Raji (cell line): ENCODE measurements at regions not wholly inside any gene's neighbourhood (a gene's known extent, or its start where the extent isn't known, plus 50 kb on each side); places are given as distances from the start of the nearest gene placed in this dataset.

Source experiments
- POLR2A ChIP-seq: IDR thresholded peaks from 2 replicates; pipeline ENCODE4 v1.6.1; 2011; ENCODE audit warnings: low read depth, low read length, control low read depth; ENCODE audit not compliant: insufficient read depth

DNA sequence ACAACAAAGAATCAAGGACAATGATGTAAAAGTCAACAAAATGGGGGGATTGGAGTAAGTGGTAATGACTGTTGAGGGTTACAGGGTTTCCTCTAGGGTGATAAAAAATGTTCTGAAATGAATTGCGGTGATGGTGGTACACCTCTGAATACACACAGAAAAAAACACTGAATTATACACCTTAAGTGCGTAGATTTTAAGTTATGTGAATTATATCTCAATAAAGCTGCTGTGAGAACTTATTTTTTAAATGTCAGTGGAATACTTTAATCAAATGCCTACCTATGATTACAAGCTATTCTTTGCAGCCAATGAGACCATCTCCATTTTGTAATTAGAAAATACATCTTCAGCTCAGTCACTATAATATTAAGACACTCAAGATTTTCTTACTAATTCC, 53.5 kb downstream of the ZNF608 start:
- TF ChIP-seq POLR2A: no peak

DNA sequence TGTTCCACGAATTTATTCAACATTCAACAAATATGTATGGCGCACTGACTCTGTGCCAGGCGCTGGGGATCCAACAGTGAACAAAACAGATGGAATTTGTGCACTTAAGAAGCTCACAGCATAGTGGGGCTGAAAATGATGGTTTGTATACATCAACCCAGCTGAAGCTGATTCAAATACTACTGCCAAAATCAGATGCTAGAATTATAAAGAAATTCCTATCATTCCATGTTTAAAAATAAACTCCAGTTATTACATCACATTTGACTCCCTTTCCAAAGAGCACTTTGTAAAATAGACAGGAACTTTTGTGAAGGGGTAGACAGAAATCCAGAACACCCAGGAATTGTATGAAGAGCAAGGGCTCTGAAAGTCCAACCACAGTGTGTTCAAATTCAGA, 54.1 kb downstream of the ZNF608 start:
- TF ChIP-seq POLR2A: no peak

GRCh38 chr5:124689653-124690052, 56.8 kb downstream of the ZNF608 start:
- TF ChIP-seq POLR2A: no peak

DNA sequence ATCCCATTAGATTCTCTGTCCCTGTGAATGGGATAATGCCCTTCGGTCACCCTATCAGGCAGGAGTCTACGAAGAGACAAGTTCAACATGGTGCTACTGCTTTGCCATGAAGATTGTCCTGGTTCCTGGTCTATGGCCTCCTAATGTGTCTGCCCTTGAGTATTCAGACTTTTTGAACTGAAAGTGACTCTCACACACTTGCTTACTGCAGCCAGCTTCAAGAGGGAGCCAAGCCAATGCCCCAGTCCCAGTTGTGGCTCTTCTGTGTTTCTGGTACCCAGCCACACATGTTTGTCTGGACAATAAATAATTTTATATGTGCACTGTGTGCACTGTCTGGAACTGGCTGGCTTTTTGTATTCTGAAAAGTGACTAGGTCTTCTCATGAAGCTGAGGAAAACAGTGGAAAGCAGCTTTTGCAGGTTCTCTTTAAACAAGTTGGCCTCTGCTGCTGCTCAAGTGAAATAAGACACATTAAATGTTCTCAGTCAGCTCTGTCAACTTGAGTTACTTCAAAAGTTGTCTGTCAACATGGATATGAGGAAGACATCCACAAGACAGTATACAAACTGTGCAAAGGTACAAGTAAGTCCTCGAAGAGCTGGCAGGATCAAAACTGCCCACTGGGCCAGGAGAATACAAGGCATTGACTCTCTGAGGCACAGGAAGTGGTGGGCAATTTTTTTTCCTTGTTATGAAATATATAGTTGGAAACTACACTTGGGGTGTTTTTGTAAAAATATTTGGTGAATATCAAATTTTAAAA, 60.0 kb downstream of the ZNF608 start:
- TF ChIP-seq POLR2A: no peak

- no peak for TF ChIP-seq POLR2A
Measured at GRCh38 chr5:124685404-124685930, 61.0 kb downstream of the ZNF608 start.

DNA sequence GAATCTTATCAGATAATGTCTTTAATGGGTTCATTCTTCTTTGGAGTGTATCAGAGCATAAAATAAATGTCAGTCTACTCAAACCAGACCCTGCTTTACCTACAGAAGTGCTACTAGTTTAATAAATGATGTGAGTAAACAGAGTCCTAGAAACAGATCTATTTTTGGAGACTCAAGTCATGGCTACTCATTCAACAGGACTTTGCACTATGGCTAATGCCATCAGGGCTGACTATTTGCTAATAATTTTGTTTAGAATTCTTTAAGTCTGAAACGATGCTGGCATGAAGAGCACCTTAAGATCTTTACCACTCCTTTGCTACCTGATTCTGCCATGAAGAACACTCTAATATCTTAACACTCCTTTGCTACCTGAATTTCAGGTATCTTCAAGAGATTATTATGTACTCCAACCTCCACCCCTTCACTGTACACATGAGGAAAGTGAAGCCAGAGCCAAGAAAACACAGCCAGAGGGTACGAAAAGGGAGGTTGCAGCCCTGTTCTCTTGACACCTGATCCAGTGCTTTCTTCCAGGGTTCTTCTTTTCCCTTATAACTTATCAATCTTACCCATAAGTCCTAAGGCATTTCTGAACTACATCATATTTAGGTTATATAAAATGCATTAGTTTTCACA, 62.4 kb downstream of the ZNF608 start:
- TF ChIP-seq POLR2A: no peak

- no peak for TF ChIP-seq POLR2A
Measured at GRCh38 chr5:124679578-124680199, 66.8 kb downstream of the ZNF608 start.

DNA sequence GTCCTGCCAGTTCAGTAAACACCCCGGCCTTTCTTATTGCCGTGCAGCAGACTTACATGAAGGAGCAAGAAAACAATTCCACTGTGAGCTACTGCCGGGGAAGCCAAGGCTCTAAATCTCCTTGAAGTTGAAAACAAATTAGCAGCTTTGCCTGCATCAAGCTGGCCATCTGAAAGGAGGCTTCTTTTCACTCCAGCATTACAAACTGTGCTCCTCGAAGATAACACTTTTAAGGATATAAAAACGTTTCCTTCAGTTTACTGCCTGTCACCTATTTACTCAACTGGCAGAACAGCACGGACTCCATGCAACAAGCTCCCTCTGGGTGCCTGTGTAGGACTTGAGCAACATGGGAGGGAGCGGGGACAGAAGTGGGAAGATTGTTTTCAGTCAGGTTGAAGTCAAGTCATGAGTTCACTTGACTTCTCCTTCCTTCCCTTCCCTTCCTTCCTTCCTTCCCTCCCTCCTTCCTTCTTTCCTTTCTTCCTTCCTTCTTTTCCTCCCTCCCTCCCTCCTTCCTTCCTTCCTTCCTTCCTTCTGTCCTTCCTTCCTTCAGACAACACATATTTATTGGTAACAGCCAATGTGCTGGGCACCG, 67.4 kb downstream of the ZNF608 start:
- TF ChIP-seq POLR2A: no peak

- no peak for TF ChIP-seq POLR2A
Measured at GRCh38 chr5:124678468-124678867, 68.0 kb downstream of the ZNF608 start.

GRCh38 chr5:124677374-124678351, 68.8 kb downstream of the ZNF608 start:
- TF ChIP-seq POLR2A: no peak

GRCh38 chr5:124675931-124676846, 70.2 kb downstream of the ZNF608 start:
- TF ChIP-seq POLR2A: no peak

DNA sequence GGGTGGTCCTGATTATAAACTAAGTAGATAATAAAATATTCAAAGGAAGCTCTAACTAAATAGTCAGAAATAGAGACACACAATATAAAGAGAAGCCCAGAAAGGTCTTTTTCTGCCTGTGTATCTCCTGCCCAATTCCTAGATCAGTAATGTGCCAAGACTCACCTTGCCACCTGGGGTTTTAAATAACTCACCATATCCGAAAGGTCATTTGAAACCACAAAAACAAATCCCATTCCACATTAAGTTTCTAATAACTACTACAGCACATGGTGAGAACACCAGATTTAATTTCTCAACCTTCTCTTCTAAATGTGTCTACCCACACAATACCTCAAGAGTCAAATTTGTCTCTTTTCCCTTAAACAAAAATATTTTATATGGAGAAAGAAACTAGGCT, 75.2 kb downstream of the ZNF608 start:
- no peak for TF ChIP-seq POLR2A

DNA sequence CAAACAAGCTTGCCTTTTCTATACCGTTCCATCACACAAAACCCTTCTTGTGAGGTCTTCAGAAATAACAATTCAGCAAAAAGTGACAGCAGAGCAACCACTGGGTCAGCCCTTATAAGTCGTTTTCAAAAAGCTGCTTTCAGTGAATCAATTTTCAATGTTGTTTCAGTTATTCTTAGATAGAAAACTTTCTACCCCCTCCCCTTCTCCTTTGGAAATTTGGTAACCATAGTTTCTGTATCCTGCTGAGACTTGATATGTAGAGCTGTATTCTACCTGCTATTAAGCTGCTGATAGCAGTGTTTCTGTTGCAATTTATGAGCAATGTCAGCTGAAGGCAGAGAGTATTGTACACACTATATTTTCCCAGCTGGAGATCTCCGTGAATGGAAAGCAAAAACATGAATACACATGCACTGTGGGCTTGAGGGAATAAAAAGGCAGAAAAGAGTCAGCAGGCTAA, 75.7 kb downstream of the ZNF608 start:
- TF ChIP-seq POLR2A: no peak
